ENCODE measurements at regions not wholly inside any gene's neighbourhood (a gene's known extent, or its start where the extent isn't known, plus 50 kb on each side); places are given as distances from the start of the nearest gene placed in this dataset.

DNA sequence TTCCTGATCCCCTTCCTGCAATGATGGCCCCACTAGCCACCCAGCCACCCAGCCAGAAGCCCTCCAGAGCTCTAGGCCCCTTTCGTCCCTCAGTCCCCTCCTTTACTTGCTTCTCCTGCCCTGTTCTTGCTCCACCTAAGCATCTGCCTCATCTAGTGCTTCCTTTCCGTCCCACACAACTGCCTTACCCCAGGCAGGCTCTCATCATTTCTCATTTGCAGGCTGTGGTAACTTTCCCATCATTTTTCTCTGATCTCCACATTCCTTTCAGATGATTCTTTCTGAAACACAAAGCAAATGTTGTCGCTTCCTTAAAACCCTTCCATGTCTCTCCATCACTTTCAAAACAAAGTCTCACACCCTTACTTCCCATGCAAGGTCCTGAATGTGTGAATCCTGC lies 459.8 kb downstream of the METTL4 start:
- H3K9ac ChIP-seq (ENCODE audit: insufficient read length, low read depth), result no peak overlapping the region
- no peak for DNase-seq (ENCODE audit: low read depth, low spot score)
- no peaks in the 10 kb centered on the region for H3K4me1 ChIP-seq (ENCODE audit: insufficient read depth, insufficient read length)
- no peaks in the 10 kb centered on the region for H3K9me3 ChIP-seq (ENCODE audit: insufficient read depth, low read length)
- H3K4me3 ChIP-seq (ENCODE audit: insufficient read length, low read depth), result no peak overlapping the region
- no peaks in the 10 kb centered on the region for H3K36me3 ChIP-seq (ENCODE audit: insufficient read depth, insufficient read length, low read length)
- no peak for TF ChIP-seq SUZ12 (IDR thresholded peaks at IDR 0.05; ENCODE audit: extremely low read depth, insufficient read depth, insufficient read length)
- TF ChIP-seq YY1 (IDR thresholded peaks at IDR 0.05; ENCODE audit: insufficient read depth, insufficient read length), result no peak
- no peak for TF ChIP-seq ZNF274 (IDR thresholded peaks at IDR 0.05; ENCODE audit: low read depth, low read length)
- H3K27me3 ChIP-seq (ENCODE audit: insufficient read depth, insufficient read length), result no peaks in the 10 kb centered on the region

DNA sequence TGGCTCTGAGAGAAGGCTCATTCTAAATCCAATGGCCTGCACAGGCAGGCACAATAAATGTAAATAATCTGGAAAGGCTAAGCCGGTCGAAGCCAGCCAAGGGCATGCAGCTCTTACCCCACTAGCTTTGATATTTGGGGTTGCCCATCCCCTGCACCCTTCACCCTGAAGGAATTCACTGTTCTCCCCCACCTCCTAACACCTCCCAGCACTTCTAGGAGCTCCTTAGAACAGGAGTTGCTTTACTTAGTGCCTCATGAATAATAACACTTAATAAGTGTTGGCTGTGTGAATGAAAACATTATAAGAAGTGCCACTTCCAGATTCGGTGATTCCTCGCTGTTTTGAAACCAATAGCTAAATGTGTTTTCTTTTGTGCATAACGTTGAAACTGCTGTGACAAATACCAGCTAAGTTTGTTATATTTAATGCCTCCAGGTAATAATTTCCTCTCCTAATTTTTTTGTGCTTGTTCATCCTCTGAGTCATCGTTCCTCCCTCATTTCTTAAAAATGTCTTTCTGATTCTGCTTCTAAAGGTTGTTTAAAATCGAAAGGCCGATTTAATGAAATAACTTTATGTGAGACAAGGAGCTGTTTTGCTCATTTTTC lies 458.8 kb downstream of the METTL4 start:
- no peaks in the 10 kb centered on the region for H3K9me3 ChIP-seq (ENCODE audit: insufficient read depth, low read length)
- H3K4me3 ChIP-seq (ENCODE audit: insufficient read length, low read depth), result no peak overlapping the region
- H3K4me1 ChIP-seq (ENCODE audit: insufficient read depth, insufficient read length), result no peaks in the 10 kb centered on the region
- DNase-seq (ENCODE audit: low read depth, low spot score), result no peak
- H3K36me3 ChIP-seq (ENCODE audit: insufficient read depth, insufficient read length, low read length), result no peaks in the 10 kb centered on the region
- no peaks in the 10 kb centered on the region for H3K27me3 ChIP-seq (ENCODE audit: insufficient read depth, insufficient read length)
- TF ChIP-seq ZNF274 (IDR thresholded peaks at IDR 0.05; ENCODE audit: low read depth, low read length) (no peak), SUZ12 (IDR thresholded peaks at IDR 0.05; ENCODE audit: extremely low read depth, insufficient read depth, insufficient read length) (no peak), YY1 (IDR thresholded peaks at IDR 0.05; ENCODE audit: insufficient read depth, insufficient read length) (no peak)
- no peak overlapping the region for H3K9ac ChIP-seq (ENCODE audit: insufficient read length, low read depth)

DNA sequence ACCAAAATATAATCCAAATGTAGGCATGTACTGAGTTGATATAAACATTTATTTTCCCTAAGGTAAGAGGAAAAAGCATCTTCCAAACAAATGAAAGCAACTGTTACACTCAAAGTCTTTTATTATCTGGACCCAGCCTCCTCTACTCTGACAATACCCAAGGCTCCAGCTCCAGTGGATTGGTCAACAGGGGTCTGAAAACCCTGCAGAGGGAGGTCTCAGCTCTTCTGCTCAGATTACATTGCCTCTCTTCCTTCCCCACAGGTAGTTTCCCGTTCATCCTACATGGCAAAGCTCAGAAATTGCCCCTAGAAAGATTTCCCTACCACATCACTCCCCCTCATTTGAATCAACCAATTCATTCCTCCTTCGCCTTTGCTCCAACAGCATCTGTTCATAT lies 457.0 kb downstream of the METTL4 start:
- Histone ChIP-seq H3K9ac (ENCODE audit: insufficient read length, low read depth) (no peak overlapping the region), H3K4me3 (ENCODE audit: insufficient read length, low read depth) (no peak overlapping the region), H3K36me3 (ENCODE audit: insufficient read depth, insufficient read length, low read length) (no peaks in the 10 kb centered on the region), H3K27me3 (ENCODE audit: insufficient read depth, insufficient read length) (no peaks in the 10 kb centered on the region), H3K4me1 (ENCODE audit: insufficient read depth, insufficient read length) (no peaks in the 10 kb centered on the region), H3K9me3 (ENCODE audit: insufficient read depth, low read length) (no peaks in the 10 kb centered on the region)
- no peak for TF ChIP-seq SUZ12 (IDR thresholded peaks at IDR 0.05; ENCODE audit: extremely low read depth, insufficient read depth, insufficient read length)
- no peak for TF ChIP-seq ZNF274 (IDR thresholded peaks at IDR 0.05; ENCODE audit: low read depth, low read length)
- no peak for TF ChIP-seq YY1 (IDR thresholded peaks at IDR 0.05; ENCODE audit: insufficient read depth, insufficient read length)
- DNase-seq (ENCODE audit: low read depth, low spot score), result no peak

DNA sequence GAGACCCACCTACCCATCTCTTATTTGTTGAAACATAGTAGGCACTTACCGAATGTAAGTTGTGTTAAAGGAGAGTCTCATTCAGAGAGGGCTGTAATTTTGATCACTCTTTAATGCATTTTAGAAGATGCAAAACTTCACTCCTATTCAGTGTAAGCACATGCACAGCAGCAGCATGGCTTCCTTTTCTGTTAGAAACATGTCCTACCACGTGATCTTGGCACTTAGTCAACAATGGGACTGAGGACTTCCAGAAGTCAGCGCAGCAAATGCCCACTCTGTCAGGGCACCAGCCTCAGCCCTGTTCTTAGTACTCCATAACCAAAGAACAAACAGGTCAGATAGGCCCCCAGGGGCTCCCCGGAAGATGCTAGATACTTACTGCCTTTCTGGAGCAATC lies 456.5 kb downstream of the METTL4 start:
- no peak overlapping the region for H3K9ac ChIP-seq (ENCODE audit: insufficient read length, low read depth)
- no peak overlapping the region for H3K4me3 ChIP-seq (ENCODE audit: insufficient read length, low read depth)
- no peaks in the 10 kb centered on the region for H3K36me3 ChIP-seq (ENCODE audit: insufficient read depth, insufficient read length, low read length)
- H3K9me3 ChIP-seq (ENCODE audit: insufficient read depth, low read length), result no peaks in the 10 kb centered on the region
- DNase-seq (ENCODE audit: low read depth, low spot score), result no peak
- no peaks in the 10 kb centered on the region for H3K27me3 ChIP-seq (ENCODE audit: insufficient read depth, insufficient read length)
- TF ChIP-seq YY1 (IDR thresholded peaks at IDR 0.05; ENCODE audit: insufficient read depth, insufficient read length) (no peak), SUZ12 (IDR thresholded peaks at IDR 0.05; ENCODE audit: extremely low read depth, insufficient read depth, insufficient read length) (no peak), ZNF274 (IDR thresholded peaks at IDR 0.05; ENCODE audit: low read depth, low read length) (no peak)
- no peaks in the 10 kb centered on the region for H3K4me1 ChIP-seq (ENCODE audit: insufficient read depth, insufficient read length)

DNA sequence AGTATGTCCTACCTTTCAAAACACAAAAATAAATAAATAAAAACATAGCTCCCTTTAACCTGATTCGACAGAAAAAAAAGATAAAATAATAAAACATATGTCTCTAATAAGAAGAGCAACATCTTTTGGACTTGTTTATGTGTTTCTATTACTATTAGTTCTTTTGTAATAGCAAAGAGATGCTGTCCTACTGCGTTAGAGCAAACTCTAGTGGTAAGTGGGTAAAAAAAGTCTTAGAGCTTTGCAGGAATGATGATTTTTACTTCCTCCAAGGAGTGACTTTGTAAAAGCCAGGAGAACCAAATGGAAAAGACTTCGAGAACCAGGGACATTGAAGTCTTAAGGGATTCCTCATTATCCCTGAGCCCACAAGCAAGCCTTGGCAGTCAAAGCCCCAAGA lies 450.1 kb downstream of the METTL4 start:
- Histone ChIP-seq H3K4me1 (ENCODE audit: insufficient read depth, insufficient read length) (no peaks in the 10 kb centered on the region), H3K36me3 (ENCODE audit: insufficient read depth, insufficient read length, low read length) (no peaks in the 10 kb centered on the region), H3K4me3 (ENCODE audit: insufficient read length, low read depth) (no peak overlapping the region), H3K27me3 (ENCODE audit: insufficient read depth, insufficient read length) (no peaks in the 10 kb centered on the region), H3K9ac (ENCODE audit: insufficient read length, low read depth) (no peak overlapping the region), H3K9me3 (ENCODE audit: insufficient read depth, low read length) (no peaks in the 10 kb centered on the region)
- DNase-seq (ENCODE audit: low read depth, low spot score), result no peak
- no peak for TF ChIP-seq SUZ12 (IDR thresholded peaks at IDR 0.05; ENCODE audit: extremely low read depth, insufficient read depth, insufficient read length)
- no peak for TF ChIP-seq YY1 (IDR thresholded peaks at IDR 0.05; ENCODE audit: insufficient read depth, insufficient read length)
- TF ChIP-seq ZNF274 (IDR thresholded peaks at IDR 0.05; ENCODE audit: low read depth, low read length), result no peak

DNA sequence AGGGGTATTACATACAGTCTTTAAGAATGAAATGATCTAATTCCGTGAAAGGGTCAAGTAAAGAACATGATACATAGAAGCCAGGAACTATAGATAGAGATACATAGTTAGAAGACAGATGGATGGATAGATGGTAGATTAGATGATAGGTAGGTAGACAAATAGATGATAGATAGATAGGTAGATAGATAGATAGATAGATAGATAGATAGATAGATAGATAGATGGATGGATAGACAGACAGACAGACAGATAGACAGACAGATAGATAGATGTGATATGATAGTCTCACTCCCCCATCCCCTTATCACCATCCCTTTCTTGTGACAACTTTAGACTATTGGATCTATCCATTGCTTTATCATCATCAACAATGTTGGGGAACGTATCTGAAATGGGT lies 448.2 kb downstream of the METTL4 start:
- no peak for DNase-seq (ENCODE audit: low read depth, low spot score)
- Histone ChIP-seq H3K27me3 (ENCODE audit: insufficient read depth, insufficient read length) (no peaks in the 10 kb centered on the region), H3K36me3 (ENCODE audit: insufficient read depth, insufficient read length, low read length) (no peaks in the 10 kb centered on the region), H3K9ac (ENCODE audit: insufficient read length, low read depth) (no peak overlapping the region), H3K4me3 (ENCODE audit: insufficient read length, low read depth) (no peak overlapping the region), H3K4me1 (ENCODE audit: insufficient read depth, insufficient read length) (no peaks in the 10 kb centered on the region), H3K9me3 (ENCODE audit: insufficient read depth, low read length) (no peaks in the 10 kb centered on the region)
- TF ChIP-seq SUZ12 (IDR thresholded peaks at IDR 0.05; ENCODE audit: extremely low read depth, insufficient read depth, insufficient read length) (no peak), YY1 (IDR thresholded peaks at IDR 0.05; ENCODE audit: insufficient read depth, insufficient read length) (no peak), ZNF274 (IDR thresholded peaks at IDR 0.05; ENCODE audit: low read depth, low read length) (no peak)

DNA sequence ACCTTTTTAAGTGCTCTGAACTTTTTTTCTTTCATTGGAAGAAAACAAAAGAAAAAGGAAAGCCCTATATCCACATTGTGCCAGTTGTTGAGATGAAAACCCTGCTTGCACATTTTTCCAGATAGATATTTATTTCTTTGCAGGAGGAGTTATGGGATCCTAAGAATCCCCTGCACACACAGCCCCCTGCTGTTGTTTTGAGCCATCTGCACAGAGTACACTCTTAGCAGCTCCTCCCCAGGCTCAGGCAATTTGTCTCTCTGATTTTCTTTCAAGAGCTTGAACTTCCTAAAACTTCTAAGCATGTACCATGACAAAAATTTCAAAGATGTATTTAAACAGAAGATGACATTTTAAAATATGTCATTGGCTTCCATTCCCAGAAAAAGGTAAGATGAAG lies 436.9 kb downstream of the METTL4 start:
- no peaks in the 10 kb centered on the region for H3K36me3 ChIP-seq (ENCODE audit: insufficient read depth, insufficient read length, low read length)

More for the DNA sequence above, 436.9 kb downstream of the METTL4 start:
- H3K4me1 ChIP-seq (ENCODE audit: insufficient read depth, insufficient read length), result no peaks in the 10 kb centered on the region
- no peak overlapping the region for H3K4me3 ChIP-seq (ENCODE audit: insufficient read length, low read depth)
- no peaks in the 10 kb centered on the region for H3K27me3 ChIP-seq (ENCODE audit: insufficient read depth, insufficient read length)
- no peaks in the 10 kb centered on the region for H3K9me3 ChIP-seq (ENCODE audit: insufficient read depth, low read length)
- no peak for DNase-seq (ENCODE audit: low read depth, low spot score)
- no peak overlapping the region for H3K9ac ChIP-seq (ENCODE audit: insufficient read length, low read depth)
- no peak for TF ChIP-seq SUZ12 (IDR thresholded peaks at IDR 0.05; ENCODE audit: extremely low read depth, insufficient read depth, insufficient read length)
- TF ChIP-seq ZNF274 (IDR thresholded peaks at IDR 0.05; ENCODE audit: low read depth, low read length), result no peak
- TF ChIP-seq YY1 (IDR thresholded peaks at IDR 0.05; ENCODE audit: insufficient read depth, insufficient read length), result no peak

All from NT2/D1 (cell line).